ENCODE measurements at regions not wholly inside any gene's neighbourhood (a gene's known extent, or its start where the extent isn't known, plus 50 kb on each side); places are given as distances from the start of the nearest gene placed in this dataset.

- TF ChIP-seq CTCF (IDR thresholded peaks at IDR 0.05) (no peak), POLR2A (IDR thresholded peaks at IDR 0.05) (no peak)
Observed at GRCh38 chr2:225296951-225297350, 102.6 kb upstream of the NYAP2 start.

All from suprapubic skin (tissue), 3 donors.